Loucy (cell line): ENCODE measurements at regions not wholly inside any gene's neighbourhood (a gene's known extent, or its start where the extent isn't known, plus 50 kb on each side); places are given as distances from the start of the nearest gene placed in this dataset.

Experiments used
- H2AFZ ChIP-seq: fragments of 200-600 bp; sonication (generic); 2 replicates; pipeline ENCODE4 v1.6.0; 2016; ENCODE audit warnings: antibody characterized with exemption, mild to moderate bottlenecking, low read length, moderate library complexity
- H3F3A ChIP-seq: fragments of 200-600 bp; 2 replicates; pipeline ENCODE4 v1.6.0; 2016; ENCODE audit warnings: antibody characterized with exemption, low read depth, mild to moderate bottlenecking
- H3K27me3 ChIP-seq: fragments of 200-600 bp; sonication (generic); 2 replicates; pipeline ENCODE4 v1.6.1; 2014; ENCODE audit warnings: low read length, mild to moderate bottlenecking; ENCODE audit not compliant: insufficient read depth, poor library complexity, severe bottlenecking
- H3K36me3 ChIP-seq: fragments of 200-600 bp; sonication (generic); 2 replicates; pipeline ENCODE4 v1.6.1; 2016; ENCODE audit warnings: low read length; ENCODE audit not compliant: insufficient read depth
- H3K4me1 ChIP-seq: fragments of 200-600 bp; sonication (generic); 2 replicates; pipeline ENCODE4 v1.5.1; 2014; ENCODE audit warnings: low read length, mild to moderate bottlenecking; ENCODE audit not compliant: insufficient read depth, poor library complexity, severe bottlenecking
- H3K4me2 ChIP-seq: fragments of 200-600 bp; sonication (generic); 2 replicates; pipeline ENCODE4 v1.6.0; 2014; ENCODE audit warnings: antibody characterized with exemption, low read length, low read depth, mild to moderate bottlenecking; ENCODE audit not compliant: poor library complexity, severe bottlenecking
- H3K4me3 ChIP-seq: fragments of 200-600 bp; sonication (generic); 2 replicates; pipeline ENCODE4 v1.5.1; 2014; ENCODE audit warnings: low read length, mild to moderate bottlenecking, mixed read lengths; ENCODE audit not compliant: poor library complexity, severe bottlenecking
- H3K79me2 ChIP-seq: fragments of 200-600 bp; sonication (generic); 2 replicates; pipeline ENCODE4 v1.6.1; 2014; ENCODE audit warnings: low read length; ENCODE audit not compliant: insufficient read depth
- H3K9ac ChIP-seq: fragments of 200-600 bp; sonication (generic); 2 replicates; pipeline ENCODE4 v1.6.0; 2014; ENCODE audit warnings: mild to moderate bottlenecking, low read depth, low read length, moderate library complexity; ENCODE audit not compliant: poor library complexity, severe bottlenecking
- H3K9me2 ChIP-seq: fragments of 200-600 bp; sonication (generic); replicated peaks from 2 replicates; pipeline ENCODE4 v1.6.1; 2016; ENCODE audit warnings: low read depth, low read length, mixed read lengths
- H3K9me3 ChIP-seq: fragments of 200-600 bp; sonication (generic); 2 replicates; pipeline ENCODE4 v1.6.1; 2014; ENCODE audit warnings: mild to moderate bottlenecking, antibody characterized with exemption, low read length, low read depth; ENCODE audit not compliant: insufficient read depth
- H4K20me1 ChIP-seq: fragments of 200-600 bp; sonication (generic); 2 replicates; pipeline ENCODE4 v1.6.0; 2014; ENCODE audit warnings: antibody characterized with exemption, low read length, mild to moderate bottlenecking; ENCODE audit not compliant: insufficient read depth, poor library complexity, severe bottlenecking
- EZH2phosphoT487 ChIP-seq: fragments of 200-600 bp; IDR thresholded peaks from 2 replicates; pipeline ENCODE4 v1.6.1; 2018; ENCODE audit warnings: antibody characterized with exemption, mild to moderate bottlenecking, moderate library complexity, borderline replicate concordance
- TF ChIP-seq, protein P1 (sequence below): fragments of 200-600 bp; sonication (generic); conservative IDR thresholded peaks from 2 replicates; pipeline ENCODE4 v1.5.1; 2014; ENCODE audit warnings: mild to moderate bottlenecking, antibody characterized with exemption, low read length

GRCh38 chr13:76607866-76608265 lies 278.3 kb downstream of the KCTD12 start:
- H3K4me3 ChIP-seq, result no peak overlapping the region
- no peak overlapping the region for H2AFZ ChIP-seq
- H3K9me2 ChIP-seq, result no peaks in the 10 kb centered on the region
- no peaks in the 10 kb centered on the region for H3K36me3 ChIP-seq
- no peaks in the 10 kb centered on the region for H4K20me1 ChIP-seq
- H3K4me2 ChIP-seq, result no peak overlapping the region
- TF ChIP-seq, protein P1, sequence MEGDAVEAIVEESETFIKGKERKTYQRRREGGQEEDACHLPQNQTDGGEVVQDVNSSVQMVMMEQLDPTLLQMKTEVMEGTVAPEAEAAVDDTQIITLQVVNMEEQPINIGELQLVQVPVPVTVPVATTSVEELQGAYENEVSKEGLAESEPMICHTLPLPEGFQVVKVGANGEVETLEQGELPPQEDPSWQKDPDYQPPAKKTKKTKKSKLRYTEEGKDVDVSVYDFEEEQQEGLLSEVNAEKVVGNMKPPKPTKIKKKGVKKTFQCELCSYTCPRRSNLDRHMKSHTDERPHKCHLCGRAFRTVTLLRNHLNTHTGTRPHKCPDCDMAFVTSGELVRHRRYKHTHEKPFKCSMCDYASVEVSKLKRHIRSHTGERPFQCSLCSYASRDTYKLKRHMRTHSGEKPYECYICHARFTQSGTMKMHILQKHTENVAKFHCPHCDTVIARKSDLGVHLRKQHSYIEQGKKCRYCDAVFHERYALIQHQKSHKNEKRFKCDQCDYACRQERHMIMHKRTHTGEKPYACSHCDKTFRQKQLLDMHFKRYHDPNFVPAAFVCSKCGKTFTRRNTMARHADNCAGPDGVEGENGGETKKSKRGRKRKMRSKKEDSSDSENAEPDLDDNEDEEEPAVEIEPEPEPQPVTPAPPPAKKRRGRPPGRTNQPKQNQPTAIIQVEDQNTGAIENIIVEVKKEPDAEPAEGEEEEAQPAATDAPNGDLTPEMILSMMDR, result no peak
- TF ChIP-seq EZH2phosphoT487, result no peak
- H3K79me2 ChIP-seq, result no peaks in the 10 kb centered on the region
- H3K27me3 ChIP-seq, result no peaks in the 10 kb centered on the region
- H3F3A ChIP-seq, result no peaks in the 10 kb centered on the region
- H3K9me3 ChIP-seq, result no peaks in the 10 kb centered on the region
- no peaks in the 10 kb centered on the region for H3K4me1 ChIP-seq
- H3K9ac ChIP-seq, result no peak overlapping the region

DNA sequence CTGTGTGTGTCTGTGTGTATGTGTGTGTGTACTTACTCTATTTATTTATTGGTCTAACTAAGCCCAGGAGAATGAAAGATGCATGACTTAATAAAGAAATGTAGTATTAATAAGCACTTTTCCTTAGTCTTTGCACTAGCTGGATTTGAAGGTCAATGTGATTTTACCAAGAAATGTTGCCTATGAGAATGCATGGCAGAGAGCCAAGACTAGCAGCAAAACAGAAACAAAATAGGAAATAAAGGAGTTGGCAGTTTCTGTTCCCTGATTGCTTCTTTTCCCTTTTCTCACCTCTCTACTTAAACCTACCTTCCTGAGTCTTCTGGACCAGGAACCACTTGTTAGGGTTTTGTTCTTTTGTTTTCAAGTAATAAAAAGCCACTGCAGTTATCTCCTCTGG lies 286.1 kb downstream of the KCTD12 start:
- H3K9me2 ChIP-seq, result no peaks in the 10 kb centered on the region
- TF ChIP-seq EZH2phosphoT487, result no peak
- TF ChIP-seq, protein P1, result no peak
- no peaks in the 10 kb centered on the region for H3F3A ChIP-seq
- H3K4me2 ChIP-seq, result no peak overlapping the region
- H3K9ac ChIP-seq, result no peak overlapping the region
- no peaks in the 10 kb centered on the region for H3K9me3 ChIP-seq
- H3K79me2 ChIP-seq, result no peaks in the 10 kb centered on the region
- no peaks in the 10 kb centered on the region for H4K20me1 ChIP-seq
- no peaks in the 10 kb centered on the region for H3K36me3 ChIP-seq
- H3K4me3 ChIP-seq, result no peak overlapping the region
- H3K4me1 ChIP-seq, result no peaks in the 10 kb centered on the region
- no peaks in the 10 kb centered on the region for H3K27me3 ChIP-seq
- H2AFZ ChIP-seq, result no peak overlapping the region

DNA sequence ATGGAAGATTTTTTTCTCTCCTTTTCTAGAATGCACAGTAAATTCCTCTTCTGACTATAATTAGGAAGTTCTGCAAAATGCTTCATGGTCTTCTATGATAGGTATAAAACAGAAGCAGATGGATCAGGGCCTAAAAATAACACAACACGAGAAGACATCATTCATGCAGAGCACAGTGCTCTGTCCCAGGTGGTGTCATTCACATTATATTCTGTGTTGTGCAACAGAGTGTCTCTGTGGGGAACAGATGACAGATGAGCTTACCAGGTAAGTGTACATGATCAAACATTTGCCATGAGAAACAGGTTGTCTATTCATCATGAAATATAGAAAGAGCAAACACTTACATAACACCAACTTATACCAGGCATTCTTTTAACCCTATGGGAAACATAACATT lies 288.3 kb downstream of the KCTD12 start:
- H3K4me1 ChIP-seq, result no peaks in the 10 kb centered on the region
- no peak overlapping the region for H3K9ac ChIP-seq
- no peak for TF ChIP-seq EZH2phosphoT487
- TF ChIP-seq, protein P1, result no peak
- H3K4me3 ChIP-seq, result no peak overlapping the region
- H3K9me2 ChIP-seq, result no peaks in the 10 kb centered on the region
- H3K27me3 ChIP-seq, result no peaks in the 10 kb centered on the region
- no peaks in the 10 kb centered on the region for H3F3A ChIP-seq
- H2AFZ ChIP-seq, result no peak overlapping the region
- H3K36me3 ChIP-seq, result no peaks in the 10 kb centered on the region
- no peak overlapping the region for H3K4me2 ChIP-seq
- no peaks in the 10 kb centered on the region for H4K20me1 ChIP-seq
- H3K9me3 ChIP-seq, result no peaks in the 10 kb centered on the region
- no peaks in the 10 kb centered on the region for H3K79me2 ChIP-seq
